AG04450 (cell line): ENCODE measurements at regions not wholly inside any gene's neighbourhood (a gene's known extent, or its start where the extent isn't known, plus 50 kb on each side); places are given as distances from the start of the nearest gene placed in this dataset.
"Not testable (repeated sequence)": the region's sequence is repeated elsewhere in the genome, so short reads cannot be mapped to it uniquely, and the experiment has no call there.

Experiments
- CTCF ChIA-PET: fragments of 300-600, 350-600 bp; formaldehyde crosslinking; extraction: SDS; loops from one replicate; lab custom pipeline; 2022; ENCODE audit warnings: antibody characterized with exemption, inconsistent platforms; lab: Charles Lee
- POLR2A ChIA-PET: fragments of 350-600 bp; formaldehyde crosslinking; extraction: SDS; loops from one replicate; lab custom pipeline; 2021; ENCODE audit warnings: antibody characterized with exemption, inconsistent platforms; lab: Yijun Ruan, JAX
- DNase-seq: peaks from one replicate; pipeline ENCODE4 v3.0.0-alpha.2; 2011; ENCODE audit warnings: low read depth, low spot score
- H3K27ac ChIP-seq: one replicate; pipeline ENCODE4 v1.5.1; 2012; ENCODE audit warnings: low read depth, low read length, control low read depth
- H3K27me3 ChIP-seq: one replicate; pipeline ENCODE4 v1.6.0; 2012; ENCODE audit warnings: low read length; ENCODE audit not compliant: control insufficient read depth, insufficient read depth
- H3K4me3 ChIP-seq: 2 replicates; pipeline ENCODE4 v1.5.1; 2011; ENCODE audit warnings: mild to moderate bottlenecking, low read depth, low read length, control low read depth
- H3K9me3 ChIP-seq: 2 replicates; pipeline ENCODE4 v1.5.1; 2012; ENCODE audit warnings: low read length; ENCODE audit not compliant: control insufficient read depth, insufficient read depth
- CTCF ChIP-seq: IDR thresholded peaks from 2 replicates; pipeline ENCODE4 v1.5.1; 2011; ENCODE audit warnings: low read depth, low read length, control low read depth, inconsistent platforms

GRCh38 chr10:120047926-120048325, 155.4 kb downstream of the SEC23IP start:
- CTCF ChIA-PET, result no interaction called here
- Histone ChIP-seq H3K27ac (no peak overlapping the region), H3K4me3 (no peak overlapping the region), H3K27me3 (no peaks in the 10 kb centered on the region), H3K9me3 (no peaks in the 10 kb centered on the region; the same call in 1 of the 2 replicates)
- POLR2A ChIA-PET, result no interaction called here
- no peak for DNase-seq
- TF ChIP-seq CTCF, result no peak

GRCh38 chr10:120048391-120048790, 155.9 kb downstream of the SEC23IP start:
- Histone ChIP-seq H3K27me3 (no peaks in the 10 kb centered on the region), H3K27ac (no peak overlapping the region), H3K4me3 (no peak overlapping the region), H3K9me3 (no peaks in the 10 kb centered on the region; the same call in 1 of the 2 replicates)
- TF ChIP-seq CTCF, result no peak
- POLR2A ChIA-PET, result no interaction called here
- DNase-seq, result no peak
- CTCF ChIA-PET, result no interaction called here

- no peak overlapping the region for H3K27ac ChIP-seq
- ChIA-PET CTCF (no interaction called here), POLR2A (no interaction called here)
- no peaks in the 10 kb centered on the region for H3K27me3 ChIP-seq
- no peak overlapping the region for H3K4me3 ChIP-seq
- no peaks in the 10 kb centered on the region; the same call in 1 of the 2 replicates for H3K9me3 ChIP-seq
- no peak for TF ChIP-seq CTCF
- no peak for DNase-seq
Measured at GRCh38 chr10:120051671-120052070, 159.1 kb downstream of the SEC23IP start.

- Histone ChIP-seq H3K27me3 (no peaks in the 10 kb centered on the region), H3K4me3 (no peak overlapping the region), H3K27ac (no peak overlapping the region), H3K9me3 (no peaks in the 10 kb centered on the region; the same call in 1 of the 2 replicates)
- no peak for TF ChIP-seq CTCF
- no peak for DNase-seq
- POLR2A ChIA-PET, result no interaction called here
- CTCF ChIA-PET, result no interaction called here
Measured at GRCh38 chr10:120052964-120053702, 160.6 kb downstream of the SEC23IP start.

GRCh38 chr10:120059790-120060189, 167.3 kb downstream of the SEC23IP start:
- H3K27ac ChIP-seq, H3K4me3 ChIP-seq, H3K9me3 ChIP-seq, H3K27me3 ChIP-seq, POLR2A ChIA-PET, DNase-seq, CTCF ChIA-PET: not testable (repeated sequence)
